ENCODE measurements at regions not wholly inside any gene's neighbourhood (a gene's known extent, or its start where the extent isn't known, plus 50 kb on each side); places are given as distances from the start of the nearest gene placed in this dataset.

DNA sequence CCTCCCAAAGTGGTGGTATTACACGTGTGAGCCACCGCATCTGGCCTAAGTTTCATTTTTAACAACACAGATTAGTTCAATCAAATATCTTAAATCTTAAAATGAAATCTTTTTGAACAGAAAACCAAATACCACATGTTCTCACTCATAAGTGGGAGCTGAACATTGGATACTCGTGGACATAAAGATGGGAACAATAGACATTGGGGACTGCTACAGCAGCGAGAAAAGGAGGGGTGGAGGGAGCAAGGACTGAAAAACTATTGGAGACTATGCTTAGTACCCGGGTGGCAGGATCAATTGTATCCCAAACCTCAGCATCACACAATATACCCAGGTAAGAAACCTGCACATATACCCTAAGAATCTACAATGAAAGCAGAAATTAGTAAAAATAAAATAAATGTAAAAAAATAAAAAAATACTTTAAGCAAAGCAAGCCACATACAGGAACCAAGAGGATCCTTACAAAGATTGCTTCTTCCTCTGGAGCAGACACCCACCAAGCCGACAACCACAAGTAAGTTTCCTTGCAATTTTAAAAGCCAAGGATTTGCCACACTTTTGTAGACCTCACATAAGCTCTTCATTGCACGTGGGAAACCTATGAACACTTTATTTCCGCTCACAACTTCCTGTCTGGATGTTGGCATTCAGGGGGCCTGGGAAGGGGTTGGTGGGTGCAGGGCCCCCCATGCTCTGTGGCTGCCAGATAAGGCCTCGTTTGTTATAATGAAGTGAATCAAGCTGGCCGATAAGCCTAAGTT, 147.9 kb downstream of the MYCN start:
- TF ChIP-seq, protein P1, sequence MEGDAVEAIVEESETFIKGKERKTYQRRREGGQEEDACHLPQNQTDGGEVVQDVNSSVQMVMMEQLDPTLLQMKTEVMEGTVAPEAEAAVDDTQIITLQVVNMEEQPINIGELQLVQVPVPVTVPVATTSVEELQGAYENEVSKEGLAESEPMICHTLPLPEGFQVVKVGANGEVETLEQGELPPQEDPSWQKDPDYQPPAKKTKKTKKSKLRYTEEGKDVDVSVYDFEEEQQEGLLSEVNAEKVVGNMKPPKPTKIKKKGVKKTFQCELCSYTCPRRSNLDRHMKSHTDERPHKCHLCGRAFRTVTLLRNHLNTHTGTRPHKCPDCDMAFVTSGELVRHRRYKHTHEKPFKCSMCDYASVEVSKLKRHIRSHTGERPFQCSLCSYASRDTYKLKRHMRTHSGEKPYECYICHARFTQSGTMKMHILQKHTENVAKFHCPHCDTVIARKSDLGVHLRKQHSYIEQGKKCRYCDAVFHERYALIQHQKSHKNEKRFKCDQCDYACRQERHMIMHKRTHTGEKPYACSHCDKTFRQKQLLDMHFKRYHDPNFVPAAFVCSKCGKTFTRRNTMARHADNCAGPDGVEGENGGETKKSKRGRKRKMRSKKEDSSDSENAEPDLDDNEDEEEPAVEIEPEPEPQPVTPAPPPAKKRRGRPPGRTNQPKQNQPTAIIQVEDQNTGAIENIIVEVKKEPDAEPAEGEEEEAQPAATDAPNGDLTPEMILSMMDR (IDR thresholded peaks at IDR 0.05; ENCODE audit: low read depth, low read length) = no peak
- TF ChIP-seq MYC (IDR thresholded peaks at IDR 0.05; ENCODE audit: low read depth, low read length) (no peak), POLR2A (IDR thresholded peaks at IDR 0.05; ENCODE audit: extremely low read depth, insufficient read length) (no peak)
- TF ChIP-seq, protein P2, sequence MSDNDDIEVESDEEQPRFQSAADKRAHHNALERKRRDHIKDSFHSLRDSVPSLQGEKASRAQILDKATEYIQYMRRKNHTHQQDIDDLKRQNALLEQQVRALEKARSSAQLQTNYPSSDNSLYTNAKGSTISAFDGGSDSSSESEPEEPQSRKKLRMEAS (IDR thresholded peaks at IDR 0.05; ENCODE audit: low read depth, low read length) = no peak

Measured in NB4 (cell line).